Hematopoietic multipotent progenitor cell treated with erythropoietin and hydrocortisone succinate and interleukin-3 and kit ligand, for 15 days (in vitro differentiated cells): ENCODE measurements at regions not wholly inside any gene's neighbourhood (a gene's known extent, or its start where the extent isn't known, plus 50 kb on each side); places are given as distances from the start of the nearest gene placed in this dataset.
"Not testable (repeated sequence)": the region's sequence is repeated elsewhere in the genome, so short reads cannot be mapped to it uniquely, and the experiment has no call there.

Experiments
- DNase-seq: peaks from one replicate; pipeline ENCODE4 v3.0.0-alpha.2; 2015; ENCODE audit warnings: low spot score

GRCh38 chr16:88228751-88229150, 154.0 kb upstream of the ZNF469 start:
- DNase-seq, result not testable (repeated sequence)

GRCh38 chr16:88229710-88230109, 153.0 kb upstream of the ZNF469 start:
- not testable (repeated sequence) for DNase-seq

- DNase-seq, result not testable (repeated sequence)
Observed at GRCh38 chr16:88230276-88230966, 152.3 kb upstream of the ZNF469 start.

GRCh38 chr16:88230967-88231615, 151.7 kb upstream of the ZNF469 start:
- DNase-seq, result not testable (repeated sequence)

- not testable (repeated sequence) for DNase-seq
Observed at GRCh38 chr16:88231839-88232238, 150.9 kb upstream of the ZNF469 start.

- DNase-seq, result not testable (repeated sequence)
Observed at GRCh38 chr16:88232401-88233258, 150.1 kb upstream of the ZNF469 start.

GRCh38 chr16:88233621-88234420, 148.9 kb upstream of the ZNF469 start:
- not testable (repeated sequence) for DNase-seq

GRCh38 chr16:88234421-88235271, 148.1 kb upstream of the ZNF469 start:
- not testable (repeated sequence) for DNase-seq

- not testable (repeated sequence) for DNase-seq
Observed at GRCh38 chr16:88235691-88236090, 147.1 kb upstream of the ZNF469 start.

GRCh38 chr16:88236229-88236628, 146.5 kb upstream of the ZNF469 start:
- DNase-seq, result not testable (repeated sequence)

GRCh38 chr16:88237314-88237713, 145.4 kb upstream of the ZNF469 start:
- not testable (repeated sequence) for DNase-seq

- not testable (repeated sequence) for DNase-seq
Observed at GRCh38 chr16:88237761-88238415, 144.9 kb upstream of the ZNF469 start.

GRCh38 chr16:88238732-88239274, 144.0 kb upstream of the ZNF469 start:
- peak; percentile 16 for DNase-seq

- not testable (repeated sequence) for DNase-seq
Observed at GRCh38 chr16:88240118-88240517, 142.6 kb upstream of the ZNF469 start.

GRCh38 chr16:88240776-88241175, 142.0 kb upstream of the ZNF469 start:
- DNase-seq, result not testable (repeated sequence)

- not testable (repeated sequence) for DNase-seq
Observed at GRCh38 chr16:88241404-88242311, 141.1 kb upstream of the ZNF469 start.

- DNase-seq, result not testable (repeated sequence)
Observed at GRCh38 chr16:88242312-88243295, 140.2 kb upstream of the ZNF469 start.
